PC-9 (cell line): ENCODE measurements at regions not wholly inside any gene's neighbourhood (a gene's known extent, or its start where the extent isn't known, plus 50 kb on each side); places are given as distances from the start of the nearest gene placed in this dataset.

Experiments
- EZH2 ChIP-seq: fragments of 200-600 bp; sonication (generic); IDR thresholded peaks from 2 replicates; pipeline ENCODE4 v1.8.0; 2017; ENCODE audit warnings: antibody characterized with exemption, low read depth
- TF ChIP-seq, protein P1 (sequence below): fragments of 200-600 bp; sonication (generic); conservative IDR thresholded peaks from 2 replicates; pipeline ENCODE4 v1.6.1; 2017; ENCODE audit warnings: mixed run types, antibody characterized with exemption, mild to moderate bottlenecking, moderate library complexity

GRCh38 chr13:97798836-97799235 is 154.6 kb upstream of the IPO5 start:
- TF ChIP-seq, protein P1, sequence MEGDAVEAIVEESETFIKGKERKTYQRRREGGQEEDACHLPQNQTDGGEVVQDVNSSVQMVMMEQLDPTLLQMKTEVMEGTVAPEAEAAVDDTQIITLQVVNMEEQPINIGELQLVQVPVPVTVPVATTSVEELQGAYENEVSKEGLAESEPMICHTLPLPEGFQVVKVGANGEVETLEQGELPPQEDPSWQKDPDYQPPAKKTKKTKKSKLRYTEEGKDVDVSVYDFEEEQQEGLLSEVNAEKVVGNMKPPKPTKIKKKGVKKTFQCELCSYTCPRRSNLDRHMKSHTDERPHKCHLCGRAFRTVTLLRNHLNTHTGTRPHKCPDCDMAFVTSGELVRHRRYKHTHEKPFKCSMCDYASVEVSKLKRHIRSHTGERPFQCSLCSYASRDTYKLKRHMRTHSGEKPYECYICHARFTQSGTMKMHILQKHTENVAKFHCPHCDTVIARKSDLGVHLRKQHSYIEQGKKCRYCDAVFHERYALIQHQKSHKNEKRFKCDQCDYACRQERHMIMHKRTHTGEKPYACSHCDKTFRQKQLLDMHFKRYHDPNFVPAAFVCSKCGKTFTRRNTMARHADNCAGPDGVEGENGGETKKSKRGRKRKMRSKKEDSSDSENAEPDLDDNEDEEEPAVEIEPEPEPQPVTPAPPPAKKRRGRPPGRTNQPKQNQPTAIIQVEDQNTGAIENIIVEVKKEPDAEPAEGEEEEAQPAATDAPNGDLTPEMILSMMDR, result no peak
- TF ChIP-seq EZH2, result no peak
